WERI-Rb-1 (cell line): ENCODE measurements at regions not wholly inside any gene's neighbourhood (a gene's known extent, or its start where the extent isn't known, plus 50 kb on each side); places are given as distances from the start of the nearest gene placed in this dataset.
"Not testable (repeated sequence)": the region's sequence is repeated elsewhere in the genome, so short reads cannot be mapped to it uniquely, and the experiment has no call there.

Experiments
- DNase-seq: peaks from one replicate; pipeline ENCODE4 v3.0.0-alpha.2; 2020
- H3K27ac ChIP-seq: fragments of 250-450 bp; sonication (Bioruptor Pico); 2 replicates; pipeline ENCODE4 v1.5.1; 2020; ENCODE audit warnings: mild to moderate bottlenecking, moderate library complexity
- H3K27me3 ChIP-seq: fragments of 250-450 bp; sonication (Bioruptor Pico); 2 replicates; pipeline ENCODE4 v1.5.1; 2021; ENCODE audit warnings: mild to moderate bottlenecking, low read depth, moderate library complexity; ENCODE audit not compliant: insufficient read depth, severe bottlenecking
- H3K36me3 ChIP-seq: fragments of 250-450 bp; sonication (Bioruptor Pico); 2 replicates; pipeline ENCODE4 v1.5.1; 2020; ENCODE audit warnings: mild to moderate bottlenecking, moderate library complexity
- H3K4me3 ChIP-seq: 2 replicates; pipeline ENCODE4 v1.5.1; 2011; ENCODE audit warnings: low read depth, mild to moderate bottlenecking, control low read depth, low read length
- H3K9me3 ChIP-seq: fragments of 250-450 bp; sonication (Bioruptor Pico); 2 replicates; pipeline ENCODE4 v1.5.1; 2021; ENCODE audit warnings: mild to moderate bottlenecking, moderate library complexity; ENCODE audit not compliant: severe bottlenecking
- CTCF ChIP-seq: IDR thresholded peaks from 2 replicates; pipeline ENCODE4 v1.5.1; 2011; ENCODE audit warnings: low read depth, mild to moderate bottlenecking, control low read depth, inconsistent platforms, low read length

GRCh38 chr7:63856466-63856865 lies 142.2 kb upstream of the ZNF722 start:
- not testable (repeated sequence) for H3K36me3 ChIP-seq, H3K9me3 ChIP-seq, H3K27ac ChIP-seq, DNase-seq, H3K27me3 ChIP-seq, H3K4me3 ChIP-seq

GRCh38 chr7:63867127-63867526 lies 131.5 kb upstream of the ZNF722 start:
- no peaks in the 10 kb centered on the region for H3K9me3 ChIP-seq
- no peaks in the 10 kb centered on the region for H3K27me3 ChIP-seq
- DNase-seq, result no peak
- no peak overlapping the region for H3K27ac ChIP-seq
- H3K36me3 ChIP-seq, result no peaks in the 10 kb centered on the region
- TF ChIP-seq CTCF, result no peak
- no peak overlapping the region for H3K4me3 ChIP-seq

- H3K4me3 ChIP-seq, H3K36me3 ChIP-seq, DNase-seq, H3K27me3 ChIP-seq, H3K27ac ChIP-seq: not testable (repeated sequence)
- H3K9me3 ChIP-seq, result peaks cover 14% of the 10 kb centered on the region
Observed at GRCh38 chr7:63874242-63874641, 124.4 kb upstream of the ZNF722 start.

- no peak for DNase-seq
- Histone ChIP-seq H3K27ac (no peak overlapping the region), H3K4me3 (no peak overlapping the region), H3K36me3 (no peaks in the 10 kb centered on the region), H3K9me3 (peaks cover 14% of the 10 kb centered on the region), H3K27me3 (no peaks in the 10 kb centered on the region)
- TF ChIP-seq CTCF, result no peak
Observed at GRCh38 chr7:63876707-63877322, 121.8 kb upstream of the ZNF722 start.

GRCh38 chr7:63887031-63887430 lies 111.6 kb upstream of the ZNF722 start:
- no peaks in the 10 kb centered on the region for H3K36me3 ChIP-seq
- H3K4me3 ChIP-seq, result no peak overlapping the region
- H3K27ac ChIP-seq, result no peak overlapping the region
- H3K9me3 ChIP-seq, result peaks cover 10% of the 10 kb centered on the region
- no peak for TF ChIP-seq CTCF
- H3K27me3 ChIP-seq, result no peaks in the 10 kb centered on the region
- no peak for DNase-seq

GRCh38 chr7:63899691-63900393 lies 98.8 kb upstream of the ZNF722 start:
- H3K9me3 ChIP-seq, result peaks cover 11% of the 10 kb centered on the region
- H3K36me3 ChIP-seq, result no peaks in the 10 kb centered on the region
- no peak overlapping the region for H3K4me3 ChIP-seq
- H3K27ac ChIP-seq, result no peak overlapping the region
- no peak for TF ChIP-seq CTCF
- no peaks in the 10 kb centered on the region for H3K27me3 ChIP-seq
- DNase-seq, result no peak
